Lower lobe of right lung (tissue), 2 donors: ENCODE measurements at regions not wholly inside any gene's neighbourhood (a gene's known extent, or its start where the extent isn't known, plus 50 kb on each side); places are given as distances from the start of the nearest gene placed in this dataset.

Experiments
- ATAC-seq, 2 donors: fragments of 200-7000 bp; cut with Tn5 transposase; one replicate each; pipeline ENCODE4 v1.9.1; 2020 to 2022; ENCODE audit warnings: mild to moderate bottlenecking in 2 of 2, moderate library complexity in 2 of 2
- DNase-seq: peaks from one replicate; pipeline ENCODE4 v3.0.0-alpha.2; 2020
- H3K27ac ChIP-seq: fragments of 200-600 bp; one replicate; pipeline ENCODE4 v1.8.0; 2022
- H3K27me3 ChIP-seq: fragments of 200-600 bp; one replicate; pipeline ENCODE4 v1.8.0; 2022; ENCODE audit warnings: low read depth
- H3K36me3 ChIP-seq: fragments of 200-600 bp; one replicate; pipeline ENCODE4 v1.8.0; 2022; ENCODE audit warnings: mild to moderate bottlenecking
- H3K4me1 ChIP-seq: fragments of 200-600 bp; one replicate; pipeline ENCODE4 v1.8.0; 2022
- H3K4me3 ChIP-seq: fragments of 200-600 bp; one replicate; pipeline ENCODE4 v1.8.0; 2022; ENCODE audit warnings: mild to moderate bottlenecking
- H3K9me3 ChIP-seq: fragments of 200-600 bp; one replicate; pipeline ENCODE4 v1.8.0; 2022
- CTCF ChIP-seq: fragments of 200-600 bp; IDR thresholded peaks from one replicate; pipeline ENCODE4 v1.8.0; 2022; ENCODE audit warnings: antibody characterized with exemption, mild to moderate bottlenecking
- intact Hi-C: fragments of 100-400 bp; cut with DNase I; formaldehyde crosslinking; loops from one replicate; pipeline ENCODE4 v1.11.0; 2022
- donor health status: DM: no; HTN: yes; CAD: no; lungs with severe emphysema.

- intact Hi-C loops, result no loop called here
- no peak for ATAC-seq
These were observed 700.4 kb upstream of the TBX3 start for GRCh38 chr12:115384391-115384790.

GRCh38 chr12:115383668-115384067 is 699.7 kb upstream of the TBX3 start:
- DNase-seq, result no peak

More at GRCh38 chr12:115384391-115384790, 700.4 kb upstream of the TBX3 start:
- Histone ChIP-seq H3K4me3 (no peak overlapping the region), H3K27ac (no peak overlapping the region), H3K9me3 (no peaks in the 10 kb centered on the region), H3K27me3 (peaks cover 8% of the 10 kb centered on the region), H3K4me1 (no peaks in the 10 kb centered on the region), H3K36me3 (no peaks in the 10 kb centered on the region)
- TF ChIP-seq CTCF, result no peak
- no peak for DNase-seq

GRCh38 chr12:115382681-115383080 is 698.7 kb upstream of the TBX3 start:
- intact Hi-C loops, result no loop called here
- no peaks in the 10 kb centered on the region for H3K9me3 ChIP-seq
- DNase-seq (no peak), ATAC-seq (no peak)
- no peaks in the 10 kb centered on the region for H3K36me3 ChIP-seq
- no peak overlapping the region for H3K4me3 ChIP-seq
- TF ChIP-seq CTCF, result no peak
- peaks cover 11% of the 10 kb centered on the region for H3K27me3 ChIP-seq
- no peak overlapping the region for H3K27ac ChIP-seq
- no peaks in the 10 kb centered on the region for H3K4me1 ChIP-seq

More at GRCh38 chr12:115383668-115384067, 699.7 kb upstream of the TBX3 start:
- H3K36me3 ChIP-seq, result no peaks in the 10 kb centered on the region
- H3K9me3 ChIP-seq, result no peaks in the 10 kb centered on the region
- peaks cover 11% of the 10 kb centered on the region for H3K27me3 ChIP-seq
- no peak for TF ChIP-seq CTCF
- no peak overlapping the region for H3K4me3 ChIP-seq
- intact Hi-C loops, result no loop called here
- ATAC-seq, result peak; percentile 57 to 62
- no peak overlapping the region for H3K27ac ChIP-seq
- H3K4me1 ChIP-seq, result no peaks in the 10 kb centered on the region

GRCh38 chr12:115380546-115381120 is 696.7 kb upstream of the TBX3 start:
- no peak for TF ChIP-seq CTCF
- H3K4me3 ChIP-seq, result no peak overlapping the region
- no peak overlapping the region for H3K27ac ChIP-seq
- no peak for DNase-seq
- no peaks in the 10 kb centered on the region for H3K4me1 ChIP-seq
- peaks cover 11% of the 10 kb centered on the region for H3K27me3 ChIP-seq
- no peaks in the 10 kb centered on the region for H3K9me3 ChIP-seq
- intact Hi-C loops, result no loop called here
- H3K36me3 ChIP-seq, result no peaks in the 10 kb centered on the region
- no peak for ATAC-seq

- ATAC-seq (no peak), DNase-seq (no peak)
- no peak for TF ChIP-seq CTCF
- no peak overlapping the region for H3K4me3 ChIP-seq
- peaks cover 11% of the 10 kb centered on the region for H3K27me3 ChIP-seq
- intact Hi-C loops, result no loop called here
- no peaks in the 10 kb centered on the region for H3K36me3 ChIP-seq
- H3K27ac ChIP-seq, result no peak overlapping the region
- no peaks in the 10 kb centered on the region for H3K4me1 ChIP-seq
- no peaks in the 10 kb centered on the region for H3K9me3 ChIP-seq
These were observed 694.3 kb upstream of the TBX3 start for GRCh38 chr12:115378291-115378690.
